GM18907 (cell line): ENCODE measurements at regions not wholly inside any gene's neighbourhood (a gene's known extent, or its start where the extent isn't known, plus 50 kb on each side); places are given as distances from the start of the nearest gene placed in this dataset.
"Not testable (repeated sequence)": the region's sequence is repeated elsewhere in the genome, so short reads cannot be mapped to it uniquely, and the experiment has no call there.

Experiments
- ATAC-seq: cut with Tn5 transposase; IDR thresholded peaks from one replicate; pipeline ENCODE4 v1.9.1; 2021; ENCODE audit warnings: mild to moderate bottlenecking, moderate library complexity; ENCODE audit not compliant: unreplicated experiment

DNA sequence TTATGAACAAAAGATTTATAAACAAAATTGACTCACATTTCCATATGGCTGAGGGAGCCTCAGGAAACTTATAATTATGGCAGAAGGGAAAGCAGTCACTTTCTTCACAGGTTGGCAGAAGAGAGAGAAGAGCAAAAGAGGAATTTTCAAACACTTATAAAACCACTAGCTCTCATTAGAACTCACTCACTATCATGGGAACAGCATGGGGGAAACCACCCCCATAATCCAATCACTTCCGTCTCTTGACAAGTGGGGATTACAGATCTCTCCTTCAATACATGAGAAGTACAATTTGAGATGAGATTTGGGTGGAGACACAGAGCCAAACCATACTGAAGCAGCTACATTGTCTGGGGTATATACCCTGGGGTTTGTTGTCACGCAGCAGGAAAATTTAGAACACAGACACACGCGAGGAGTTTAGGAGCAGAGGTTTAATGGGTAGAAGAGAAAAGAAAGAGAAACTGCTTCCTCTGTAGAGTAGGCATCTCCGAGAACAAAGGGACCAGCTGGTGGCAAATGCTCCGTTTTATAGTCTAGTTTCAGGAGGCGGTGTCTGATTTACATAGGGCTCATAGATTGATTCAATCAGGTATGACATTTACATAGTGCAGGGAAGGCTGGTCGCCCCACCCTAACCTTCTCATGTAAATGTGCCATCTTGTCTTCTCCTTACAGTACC, 2277.7 kb upstream of the AGA start:
- no peak for ATAC-seq

DNA sequence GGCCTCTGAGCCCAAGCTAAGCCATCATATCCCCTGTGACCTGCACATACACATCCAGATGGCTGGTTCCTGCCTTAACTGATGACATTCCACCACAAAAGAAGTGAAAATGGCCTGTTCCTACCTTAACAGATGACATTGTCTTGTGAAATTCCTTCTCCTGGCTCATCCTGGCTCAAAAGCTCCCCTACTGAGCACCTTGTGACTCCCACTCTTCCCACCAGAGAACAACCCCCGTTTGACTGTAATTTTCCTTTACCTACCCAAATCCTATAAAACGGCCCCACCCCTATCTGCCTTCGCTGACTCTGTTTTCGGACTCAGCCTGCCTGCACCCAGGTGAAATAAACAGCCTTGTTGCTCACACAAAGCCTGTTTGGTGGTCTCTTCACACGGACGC, 2284.3 kb upstream of the AGA start:
- ATAC-seq, result not testable (repeated sequence)

DNA sequence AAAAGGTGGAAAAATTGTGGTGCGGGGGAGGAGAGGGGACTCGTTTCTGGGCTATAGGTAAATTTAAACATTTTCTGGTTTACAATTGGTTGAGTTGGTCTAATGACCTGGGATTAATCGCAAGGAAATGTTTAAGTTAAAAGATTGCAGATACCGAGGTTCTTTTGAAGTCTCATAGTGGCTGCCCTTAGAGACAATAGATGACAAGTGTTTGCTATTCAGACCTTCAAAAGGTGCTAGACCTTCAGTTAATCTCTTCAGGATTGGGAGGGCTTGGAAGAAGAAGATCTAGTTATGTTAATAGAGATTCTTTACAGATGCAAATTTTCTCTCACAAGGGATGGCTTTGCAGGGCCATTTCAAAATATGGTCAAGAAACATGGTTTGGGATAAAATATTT, 2286.1 kb upstream of the AGA start:
- no peak for ATAC-seq

DNA sequence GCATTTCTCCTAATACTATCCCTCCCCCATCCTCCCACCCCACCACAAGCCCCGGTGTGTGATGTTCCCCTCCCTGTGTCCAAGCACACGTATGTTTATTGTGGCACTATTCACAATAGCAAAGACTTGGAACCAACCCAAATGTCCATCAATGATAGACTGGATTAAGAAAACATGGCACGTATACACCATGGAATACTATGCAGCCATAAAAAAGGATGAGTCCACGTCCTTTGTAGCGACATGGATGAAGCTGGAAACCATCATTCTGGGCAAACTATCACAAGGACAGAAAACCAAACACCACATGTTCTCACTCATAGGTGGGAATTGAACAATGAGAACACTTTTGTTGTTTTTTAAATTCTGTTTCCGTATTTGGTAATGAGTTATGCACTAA, 2294.6 kb upstream of the AGA start:
- ATAC-seq, result not testable (repeated sequence)

DNA sequence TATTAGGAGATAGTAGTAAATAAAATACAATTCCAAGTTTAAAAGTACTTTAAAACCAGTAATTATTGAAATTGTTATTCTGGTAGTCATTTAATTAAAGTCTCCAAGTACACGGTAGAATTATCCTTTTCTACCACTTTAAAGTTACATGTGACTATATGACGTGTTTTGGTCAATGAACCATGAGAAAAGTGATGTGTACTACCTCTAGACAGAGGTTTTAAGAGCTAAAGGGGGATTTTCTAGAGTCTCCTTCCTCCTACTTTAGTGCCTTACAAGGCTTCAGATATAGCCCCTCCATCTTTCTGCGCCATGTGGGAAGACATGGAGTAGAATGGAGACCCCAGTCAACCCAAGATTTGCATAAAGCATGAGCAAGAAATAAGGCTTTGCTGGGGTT, 2296.6 kb upstream of the AGA start:
- no peak for ATAC-seq

DNA sequence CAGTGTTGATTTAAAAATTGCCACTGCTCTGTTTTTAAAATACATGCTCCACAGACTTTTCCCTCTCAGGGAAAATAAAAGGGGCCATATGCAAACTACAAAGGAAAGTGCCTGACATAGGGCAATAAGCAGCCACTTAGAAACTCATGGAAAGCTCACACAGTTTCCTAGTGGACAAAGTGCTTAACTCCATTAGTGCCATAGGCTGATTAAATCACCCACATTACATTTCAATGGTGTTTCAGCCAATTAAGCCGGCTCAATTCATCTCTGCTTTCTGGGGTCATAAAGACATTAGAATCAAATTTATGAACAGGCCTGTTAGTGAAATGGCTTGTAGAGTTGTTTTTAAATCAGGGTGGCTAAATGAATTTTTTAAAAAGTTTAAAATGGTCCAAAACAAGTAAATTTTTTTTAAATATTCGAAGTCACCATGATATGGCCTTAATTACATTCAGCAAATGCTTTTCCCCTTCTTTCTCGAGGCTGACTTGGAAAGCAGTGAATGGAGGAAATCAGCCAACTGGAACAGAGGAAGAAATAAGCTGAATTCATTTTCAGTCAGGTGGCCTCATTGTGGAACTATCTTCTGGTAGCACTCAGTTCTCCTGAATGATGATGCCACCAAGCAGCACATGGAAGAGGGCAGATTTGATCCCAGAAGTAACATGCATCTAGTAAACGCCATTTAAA, 2305.1 kb upstream of the AGA start:
- no peak for ATAC-seq

DNA sequence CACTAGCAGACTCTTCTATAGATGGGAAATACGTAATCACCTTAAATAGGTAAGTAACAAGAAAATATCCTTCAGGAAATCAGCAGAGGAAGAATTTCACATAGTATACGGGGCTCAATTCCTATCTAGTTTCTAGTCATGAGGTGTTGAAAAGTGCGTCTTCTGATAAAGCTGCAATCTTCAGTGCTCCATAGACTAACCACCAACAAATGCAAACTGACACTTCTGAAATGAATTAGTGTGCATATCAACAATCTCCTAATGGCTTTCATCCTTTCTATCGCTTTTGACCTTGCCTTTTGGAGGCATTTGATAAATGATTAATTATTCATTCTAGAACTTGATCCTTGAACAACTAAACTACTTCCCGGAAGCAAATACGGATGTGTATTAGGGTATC, 2306.6 kb upstream of the AGA start:
- ATAC-seq, result no peak

DNA sequence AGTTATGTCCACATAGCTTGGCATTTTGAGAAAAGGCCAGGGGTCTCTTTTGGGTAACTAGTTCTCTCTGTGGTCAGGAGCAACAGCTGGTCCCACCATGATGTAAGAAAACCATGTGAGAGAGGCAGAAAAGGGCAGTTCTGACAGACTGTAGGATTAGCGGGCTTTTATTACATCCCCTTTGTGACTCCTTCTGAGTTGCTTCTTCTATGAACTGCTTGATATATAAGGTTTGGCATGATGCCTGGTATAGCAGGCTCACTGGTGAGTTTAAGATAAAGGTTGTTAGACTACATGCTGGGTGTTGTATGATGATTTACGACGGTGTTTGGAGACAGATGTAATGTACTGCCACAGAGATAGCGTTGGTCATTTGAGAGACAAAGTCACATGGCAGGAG, 2308.1 kb upstream of the AGA start:
- no peak for ATAC-seq

DNA sequence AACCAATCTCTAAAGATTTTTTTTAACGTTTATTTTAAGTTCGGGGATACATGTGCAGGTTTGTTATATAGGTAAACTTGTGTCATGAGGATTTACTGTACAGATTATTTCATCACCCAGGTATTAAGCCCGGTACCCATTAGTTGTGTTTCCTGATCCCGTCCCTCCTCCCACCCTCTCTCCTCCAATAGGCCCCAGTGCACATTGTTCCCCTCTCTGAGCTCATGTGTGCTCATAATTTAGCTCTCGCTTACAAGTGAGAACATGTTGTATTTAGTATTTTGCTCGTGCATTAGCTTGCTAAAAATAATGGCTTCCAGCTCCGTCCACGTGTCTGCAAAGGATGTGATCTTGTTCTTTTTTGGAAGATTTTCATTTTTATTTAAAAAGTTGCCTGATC, 2309.4 kb upstream of the AGA start:
- ATAC-seq, result no peak

DNA sequence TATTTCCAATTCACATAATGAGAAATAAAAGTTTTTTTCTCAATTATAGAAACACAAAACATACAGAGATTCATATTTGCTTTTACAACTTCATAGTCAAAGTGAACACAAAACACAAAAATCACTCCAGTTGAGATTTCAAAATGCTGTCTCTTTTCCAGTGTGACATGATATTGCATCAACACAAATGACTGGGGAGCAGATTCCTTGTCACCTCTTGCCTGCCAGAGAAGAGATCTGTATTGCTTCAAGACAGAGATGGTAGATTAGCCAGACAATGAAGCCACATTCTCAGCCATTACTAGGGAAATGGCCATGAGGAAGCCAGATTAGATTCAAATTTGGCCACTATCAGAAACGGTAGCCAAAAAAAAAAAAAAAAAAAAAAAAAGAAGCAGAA, 2313.1 kb upstream of the AGA start:
- no peak for ATAC-seq

DNA sequence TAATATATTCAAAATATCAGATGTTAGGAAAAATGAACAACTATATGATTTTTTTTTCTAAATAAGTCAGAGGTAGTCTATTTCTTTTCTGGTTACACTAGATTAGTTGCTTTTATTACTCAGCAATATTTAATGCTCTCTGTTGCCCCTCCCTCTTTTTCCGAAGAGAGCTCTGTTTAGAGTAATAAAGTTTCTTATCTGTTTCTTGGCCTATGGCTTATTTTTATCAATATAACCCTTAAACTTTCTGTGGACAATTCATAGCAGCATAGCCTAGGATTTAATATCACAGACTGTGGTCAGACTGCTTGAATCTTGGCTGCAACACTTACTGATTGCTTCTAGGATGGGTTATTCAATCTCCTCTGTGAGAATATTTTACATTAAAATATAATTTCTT, 2315.4 kb upstream of the AGA start:
- no peak for ATAC-seq

DNA sequence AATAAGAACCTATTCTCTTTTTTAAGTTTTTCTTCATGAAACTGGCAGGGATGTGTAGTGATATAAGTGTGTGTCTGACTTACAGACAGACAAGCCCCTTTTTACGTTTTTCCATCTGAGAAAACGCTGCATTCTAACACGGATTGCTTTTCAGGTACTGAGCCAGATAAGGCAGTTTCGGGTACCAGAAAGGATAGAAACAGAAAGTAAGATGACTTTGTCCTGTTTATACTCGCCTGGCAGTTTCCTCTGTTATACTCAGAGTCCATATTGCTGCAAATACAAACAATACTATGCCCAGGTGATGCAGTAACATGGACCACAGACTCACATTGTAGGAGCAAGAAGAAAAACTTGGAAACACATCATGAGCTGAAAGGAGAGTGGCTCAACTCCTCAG, 2320.6 kb upstream of the AGA start:
- no peak for ATAC-seq

DNA sequence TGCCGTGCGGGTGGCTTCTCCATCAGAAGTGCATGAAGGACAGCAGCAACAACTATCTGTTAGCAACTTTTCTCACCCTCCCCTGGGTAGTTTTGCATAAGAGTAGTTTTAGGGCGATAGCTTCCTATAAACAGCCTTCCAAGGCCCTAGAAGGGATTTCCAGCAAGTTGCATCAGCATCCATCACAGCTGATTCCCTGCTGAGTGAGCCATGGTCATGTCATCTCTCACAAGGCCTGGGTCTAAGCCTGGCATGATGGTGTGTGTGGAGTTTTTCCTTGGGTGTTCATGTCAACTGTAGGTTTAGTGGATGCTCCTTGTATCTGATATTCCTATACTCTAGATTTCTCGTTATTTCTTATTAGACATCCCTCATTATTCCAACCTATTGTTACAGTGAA, 2324.7 kb upstream of the AGA start:
- no peak for ATAC-seq

DNA sequence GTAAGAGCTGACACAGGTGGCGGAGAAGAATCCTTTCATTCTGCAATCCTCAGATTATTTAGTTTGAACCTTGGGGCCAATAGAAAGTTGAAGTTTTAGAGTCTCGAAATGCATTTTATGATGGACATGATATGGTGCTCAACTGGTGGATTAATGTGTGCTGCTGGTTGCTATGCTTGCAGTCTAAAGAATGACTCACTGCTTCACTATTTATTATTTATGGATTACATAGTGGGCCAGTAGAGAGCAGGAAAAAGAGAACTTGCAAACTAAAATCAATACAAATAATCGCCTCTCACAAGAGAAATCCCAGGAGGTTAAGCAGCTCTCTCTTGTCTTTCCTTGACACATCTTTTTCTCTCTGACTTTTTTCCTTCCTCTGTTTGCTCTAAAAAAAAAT, 2326.8 kb upstream of the AGA start:
- ATAC-seq, result no peak

DNA sequence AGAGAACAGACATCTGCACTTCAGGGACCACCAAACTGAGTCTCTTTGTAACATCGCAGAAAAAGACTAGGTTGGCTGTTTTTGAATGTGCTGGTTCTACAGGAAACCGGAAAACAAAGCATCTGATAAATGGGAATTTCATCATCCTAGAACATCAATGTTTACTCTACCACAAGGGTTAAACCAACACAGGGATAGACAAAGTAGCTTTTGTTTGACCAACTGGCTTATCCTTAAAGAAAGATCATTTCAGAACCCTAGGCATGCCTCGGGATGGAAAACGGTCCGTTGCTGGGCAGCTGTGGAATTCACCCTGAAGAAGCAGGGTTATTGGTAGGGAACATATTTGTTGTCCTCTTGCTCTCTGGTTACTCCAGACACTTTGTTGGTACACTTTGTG, 2355.5 kb upstream of the AGA start:
- ATAC-seq, result no peak

DNA sequence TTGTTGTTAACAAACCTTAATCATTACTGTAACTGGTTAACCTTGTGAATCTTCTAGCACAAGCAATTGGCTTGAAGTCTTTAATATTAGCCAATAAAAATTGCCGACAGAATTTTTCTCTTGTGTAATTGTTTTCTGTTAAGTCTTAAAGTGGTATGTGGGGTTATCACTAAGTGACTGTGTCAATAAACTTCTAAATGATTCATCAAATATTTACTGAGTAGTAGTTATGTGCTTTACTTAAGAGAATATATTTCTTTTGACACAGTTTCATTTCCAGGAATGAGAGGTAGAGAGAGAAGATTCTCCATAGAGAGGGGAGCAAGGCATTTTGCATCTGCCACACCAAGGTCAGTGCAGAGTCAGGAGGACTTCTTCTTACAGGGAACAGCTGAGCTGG, 2361.6 kb upstream of the AGA start:
- ATAC-seq, result no peak

DNA sequence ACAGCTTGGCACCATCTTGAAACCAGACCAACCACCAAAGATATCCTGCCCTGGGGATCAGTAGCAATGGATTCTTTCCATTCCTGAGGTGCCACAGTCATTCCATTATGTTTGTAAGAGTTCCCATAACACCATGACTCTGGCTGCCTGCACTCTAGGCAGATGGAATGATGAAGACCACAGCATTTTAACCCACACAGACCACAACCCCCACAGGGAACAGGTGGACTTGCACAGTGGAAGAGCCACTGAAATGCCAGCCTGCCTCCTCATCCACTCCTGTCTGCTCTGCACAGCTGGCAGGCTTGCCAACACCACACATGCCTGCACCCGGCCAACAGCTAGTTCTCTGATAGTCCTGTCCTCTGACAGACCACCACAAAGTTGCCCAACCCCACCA, 2362.2 kb upstream of the AGA start:
- ATAC-seq, result no peak

DNA sequence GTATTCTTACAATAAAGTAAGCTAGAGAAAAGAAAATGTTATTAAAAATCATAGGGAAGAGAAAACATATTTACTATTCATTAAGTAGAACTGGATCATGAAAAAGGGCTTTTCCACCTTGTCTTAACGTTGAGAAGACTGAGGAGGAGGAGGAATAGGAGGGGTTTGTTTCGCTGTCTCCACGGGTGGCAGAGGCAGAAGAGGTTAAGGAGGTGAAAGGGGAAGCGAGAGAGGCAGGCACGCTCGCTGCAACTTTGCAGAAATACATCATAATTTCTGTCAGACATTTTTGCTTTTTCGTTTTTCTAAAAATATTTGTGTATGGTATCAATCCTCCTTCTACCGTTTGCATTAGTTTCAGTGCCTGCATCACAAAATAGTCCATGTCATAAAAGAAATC, 2375.1 kb upstream of the AGA start:
- no peak for ATAC-seq

DNA sequence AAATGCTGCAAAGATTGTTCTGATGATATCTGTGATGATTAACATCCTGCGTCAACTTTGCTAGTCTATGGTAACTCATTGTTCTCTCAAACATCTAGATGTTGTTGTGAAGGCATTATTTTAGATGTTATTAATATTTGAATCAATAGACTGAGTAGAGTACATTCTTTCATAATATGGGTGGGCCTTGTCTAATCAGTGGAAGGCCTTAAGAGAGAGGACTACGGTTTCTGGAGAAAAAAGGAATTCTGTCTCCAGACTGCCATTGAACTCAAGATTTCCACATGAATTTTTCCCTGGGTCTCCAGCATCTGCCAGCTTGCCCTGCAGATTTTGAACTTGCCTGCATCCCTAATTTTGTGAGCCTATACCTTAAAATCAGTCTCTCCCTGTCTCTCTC, 2381.1 kb upstream of the AGA start:
- ATAC-seq, result no peak

DNA sequence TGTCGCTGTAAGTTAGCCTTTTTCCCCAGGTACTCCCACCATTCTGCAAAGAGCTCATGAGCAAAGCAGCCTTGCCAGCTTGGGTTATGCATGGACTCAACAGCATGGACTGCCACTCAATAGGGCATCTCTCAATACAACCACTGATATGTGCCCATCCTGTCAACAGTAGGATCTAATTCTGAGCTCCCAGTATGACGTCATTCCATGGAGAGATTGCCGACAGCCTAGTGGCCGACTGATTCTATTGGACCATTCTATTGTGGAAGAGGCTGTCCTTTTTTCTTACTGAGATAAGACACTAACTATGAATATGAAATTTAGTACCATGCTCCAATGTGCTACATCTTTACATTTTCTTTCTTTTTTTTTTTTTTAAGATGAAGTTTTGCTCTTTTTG, 2389.0 kb upstream of the AGA start:
- no peak for ATAC-seq

DNA sequence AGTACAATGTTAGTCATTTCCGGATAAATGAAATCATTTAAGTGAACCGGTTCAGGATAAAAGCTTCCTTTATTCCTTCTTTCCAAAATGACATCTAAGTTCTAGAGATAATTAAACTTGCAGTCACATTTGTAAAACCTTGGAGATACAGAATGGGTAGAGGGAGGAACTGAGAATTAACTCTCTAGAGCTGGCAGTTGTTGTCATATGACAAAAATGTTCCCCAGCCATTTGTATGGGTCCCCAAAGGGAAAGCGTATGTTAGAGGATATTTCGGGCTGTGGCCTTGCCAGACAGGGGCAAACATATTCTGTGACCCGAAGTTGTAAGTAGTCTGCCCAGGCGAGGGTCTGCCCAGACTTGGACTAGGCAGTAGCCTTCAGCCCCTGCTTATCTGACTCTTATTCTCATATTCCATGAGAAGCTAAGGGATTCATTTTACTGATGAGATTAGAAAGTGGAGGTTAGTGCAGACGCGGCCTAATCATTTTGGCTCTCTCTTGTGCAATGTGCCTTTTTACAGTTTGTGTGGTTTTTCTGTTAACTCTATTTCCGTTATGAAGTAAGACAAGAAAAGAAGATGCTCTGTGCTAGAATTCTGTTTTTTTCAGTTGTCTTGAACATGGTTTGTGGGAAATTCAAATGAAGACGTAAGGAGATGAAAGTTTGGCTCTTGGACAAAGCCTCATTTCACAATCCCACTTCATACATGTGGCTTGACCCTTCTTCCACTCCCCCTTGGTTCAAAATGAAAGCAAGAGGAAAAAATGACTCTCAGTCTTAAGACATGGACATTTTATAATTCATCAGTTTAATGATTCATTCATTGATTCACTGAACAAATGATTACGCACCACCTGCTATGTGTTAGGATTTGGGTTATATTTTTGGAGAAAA, 2394.2 kb upstream of the AGA start:
- ATAC-seq, result no peak

DNA sequence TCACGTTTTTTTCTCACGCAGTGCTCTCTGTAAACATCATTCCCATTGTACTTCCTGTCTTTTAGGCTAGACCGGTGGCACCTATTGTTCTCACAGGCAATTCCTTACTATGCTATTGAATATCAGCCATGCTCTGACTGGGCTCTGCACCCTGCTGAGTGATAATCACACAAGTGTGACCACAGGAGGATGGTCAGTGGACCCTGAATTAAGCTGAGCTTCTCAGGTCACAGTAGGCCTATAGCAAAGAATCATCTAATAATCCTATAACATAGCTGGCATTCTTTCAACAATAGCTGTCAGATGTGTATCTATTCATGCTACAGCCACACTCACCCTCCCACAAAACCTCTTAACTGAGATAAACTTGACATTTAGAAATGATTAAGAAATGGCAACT, 2399.8 kb upstream of the TENM3 start:
- no peak for ATAC-seq
